ENCODE measurements at regions not wholly inside any gene's neighbourhood (a gene's known extent, or its start where the extent isn't known, plus 50 kb on each side); places are given as distances from the start of the nearest gene placed in this dataset.

- no peak overlapping the region for H3K4me3 Mint-ChIP-seq
- no peaks in the 10 kb centered on the region for H3K9me3 Mint-ChIP-seq
- H3K27me3 Mint-ChIP-seq (ENCODE audit: low read depth), result no peaks in the 10 kb centered on the region
- peaks cover 29% of the 10 kb centered on the region for H3K4me1 Mint-ChIP-seq
- H3K27ac Mint-ChIP-seq (ENCODE audit: unreplicated experiment), result no peak overlapping the region
- DNase-seq (ENCODE audit: low read depth, low spot score), result no peak
- TF ChIP-seq, protein P1, sequence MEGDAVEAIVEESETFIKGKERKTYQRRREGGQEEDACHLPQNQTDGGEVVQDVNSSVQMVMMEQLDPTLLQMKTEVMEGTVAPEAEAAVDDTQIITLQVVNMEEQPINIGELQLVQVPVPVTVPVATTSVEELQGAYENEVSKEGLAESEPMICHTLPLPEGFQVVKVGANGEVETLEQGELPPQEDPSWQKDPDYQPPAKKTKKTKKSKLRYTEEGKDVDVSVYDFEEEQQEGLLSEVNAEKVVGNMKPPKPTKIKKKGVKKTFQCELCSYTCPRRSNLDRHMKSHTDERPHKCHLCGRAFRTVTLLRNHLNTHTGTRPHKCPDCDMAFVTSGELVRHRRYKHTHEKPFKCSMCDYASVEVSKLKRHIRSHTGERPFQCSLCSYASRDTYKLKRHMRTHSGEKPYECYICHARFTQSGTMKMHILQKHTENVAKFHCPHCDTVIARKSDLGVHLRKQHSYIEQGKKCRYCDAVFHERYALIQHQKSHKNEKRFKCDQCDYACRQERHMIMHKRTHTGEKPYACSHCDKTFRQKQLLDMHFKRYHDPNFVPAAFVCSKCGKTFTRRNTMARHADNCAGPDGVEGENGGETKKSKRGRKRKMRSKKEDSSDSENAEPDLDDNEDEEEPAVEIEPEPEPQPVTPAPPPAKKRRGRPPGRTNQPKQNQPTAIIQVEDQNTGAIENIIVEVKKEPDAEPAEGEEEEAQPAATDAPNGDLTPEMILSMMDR (conservative IDR thresholded peaks at IDR 0.05), result no peak
- H3K36me3 Mint-ChIP-seq (ENCODE audit: low read depth), result no peaks in the 10 kb centered on the region
Observed at GRCh38 chr9:20200991-20201431, 412.2 kb upstream of the SLC24A2 start.

GRCh38 chr9:20200581-20200980, 411.7 kb upstream of the SLC24A2 start:
- Mint-ChIP-seq H3K4me3 (no peak overlapping the region), H3K27ac (ENCODE audit: unreplicated experiment) (no peak overlapping the region), H3K36me3 (ENCODE audit: low read depth) (no peaks in the 10 kb centered on the region), H3K27me3 (ENCODE audit: low read depth) (no peaks in the 10 kb centered on the region), H3K4me1 (peaks cover 29% of the 10 kb centered on the region), H3K9me3 (peaks cover under 1% of the 10 kb centered on the region)
- no peak for DNase-seq (ENCODE audit: low read depth, low spot score)
- TF ChIP-seq, protein P1 (conservative IDR thresholded peaks at IDR 0.05), result no peak

GRCh38 chr9:20199111-20199510, 410.3 kb upstream of the SLC24A2 start:
- DNase-seq (ENCODE audit: low read depth, low spot score), result no peak
- TF ChIP-seq, protein P1 (conservative IDR thresholded peaks at IDR 0.05), result no peak
- H3K36me3 Mint-ChIP-seq (ENCODE audit: low read depth), result no peaks in the 10 kb centered on the region
- no peak overlapping the region for H3K4me3 Mint-ChIP-seq
- H3K27ac Mint-ChIP-seq (ENCODE audit: unreplicated experiment), result no peak overlapping the region
- peaks cover 29% of the 10 kb centered on the region for H3K4me1 Mint-ChIP-seq
- no peaks in the 10 kb centered on the region for H3K27me3 Mint-ChIP-seq (ENCODE audit: low read depth)
- peaks cover 8% of the 10 kb centered on the region for H3K9me3 Mint-ChIP-seq

DNA sequence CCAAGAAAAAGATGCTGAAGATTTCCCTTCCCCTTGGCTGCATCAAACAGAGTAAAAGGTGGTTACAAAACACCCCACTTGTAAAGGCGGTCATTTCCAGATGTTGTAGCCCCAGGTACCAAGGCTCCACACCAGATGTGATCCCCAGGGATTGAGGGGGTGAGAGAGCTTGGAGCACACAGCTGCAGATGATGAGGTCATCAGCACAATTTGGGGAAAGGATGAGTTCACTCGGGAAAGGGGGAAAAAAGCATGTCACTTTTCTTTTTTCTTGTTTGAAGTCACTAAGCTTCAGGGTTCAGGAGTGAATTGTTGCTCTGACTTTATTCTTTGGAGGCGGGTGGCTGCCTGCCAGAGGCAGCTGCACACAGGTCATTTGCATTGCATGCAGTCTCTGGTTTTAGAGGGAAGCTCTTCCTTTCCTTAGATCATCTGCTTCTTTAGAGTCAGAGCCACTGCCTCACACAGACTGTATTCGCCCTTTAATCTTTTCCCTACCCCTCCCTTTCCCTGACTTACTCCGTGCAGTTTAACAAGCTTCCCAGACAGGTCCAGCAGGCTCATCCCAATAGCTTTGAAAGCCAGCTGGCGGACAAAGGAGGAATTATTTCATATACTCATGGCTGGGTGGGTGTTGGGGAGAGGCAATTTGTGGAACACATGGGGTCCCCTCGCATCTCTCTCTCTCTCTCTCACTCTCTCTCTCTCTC, 409.3 kb upstream of the SLC24A2 start:
- TF ChIP-seq, protein P1 (conservative IDR thresholded peaks at IDR 0.05), result no peak
- H3K27me3 Mint-ChIP-seq (ENCODE audit: low read depth), result no peaks in the 10 kb centered on the region
- H3K27ac Mint-ChIP-seq (ENCODE audit: unreplicated experiment), result peak overlapping the region; percentile 78
- DNase-seq (ENCODE audit: low read depth, low spot score), result no peak
- H3K36me3 Mint-ChIP-seq (ENCODE audit: low read depth), result no peaks in the 10 kb centered on the region
- peaks cover 9% of the 10 kb centered on the region for H3K9me3 Mint-ChIP-seq
- peaks cover 29% of the 10 kb centered on the region for H3K4me1 Mint-ChIP-seq
- peak overlapping the region; percentile 23 for H3K4me3 Mint-ChIP-seq

- Mint-ChIP-seq H3K4me3 (no peak overlapping the region), H3K27me3 (ENCODE audit: low read depth) (no peaks in the 10 kb centered on the region), H3K27ac (ENCODE audit: unreplicated experiment) (no peak overlapping the region), H3K9me3 (peaks cover 14% of the 10 kb centered on the region), H3K4me1 (peaks cover 4% of the 10 kb centered on the region), H3K36me3 (ENCODE audit: low read depth) (no peaks in the 10 kb centered on the region)
- TF ChIP-seq, protein P1 (conservative IDR thresholded peaks at IDR 0.05), result no peak
- no peak for DNase-seq (ENCODE audit: low read depth, low spot score)
Observed at GRCh38 chr9:20191228-20191840, 402.5 kb upstream of the SLC24A2 start.
